ENCODE measurements at regions not wholly inside any gene's neighbourhood (a gene's known extent, or its start where the extent isn't known, plus 50 kb on each side); places are given as distances from the start of the nearest gene placed in this dataset.
"Not testable (repeated sequence)": the region's sequence is repeated elsewhere in the genome, so short reads cannot be mapped to it uniquely, and the experiment has no call there.

DNA sequence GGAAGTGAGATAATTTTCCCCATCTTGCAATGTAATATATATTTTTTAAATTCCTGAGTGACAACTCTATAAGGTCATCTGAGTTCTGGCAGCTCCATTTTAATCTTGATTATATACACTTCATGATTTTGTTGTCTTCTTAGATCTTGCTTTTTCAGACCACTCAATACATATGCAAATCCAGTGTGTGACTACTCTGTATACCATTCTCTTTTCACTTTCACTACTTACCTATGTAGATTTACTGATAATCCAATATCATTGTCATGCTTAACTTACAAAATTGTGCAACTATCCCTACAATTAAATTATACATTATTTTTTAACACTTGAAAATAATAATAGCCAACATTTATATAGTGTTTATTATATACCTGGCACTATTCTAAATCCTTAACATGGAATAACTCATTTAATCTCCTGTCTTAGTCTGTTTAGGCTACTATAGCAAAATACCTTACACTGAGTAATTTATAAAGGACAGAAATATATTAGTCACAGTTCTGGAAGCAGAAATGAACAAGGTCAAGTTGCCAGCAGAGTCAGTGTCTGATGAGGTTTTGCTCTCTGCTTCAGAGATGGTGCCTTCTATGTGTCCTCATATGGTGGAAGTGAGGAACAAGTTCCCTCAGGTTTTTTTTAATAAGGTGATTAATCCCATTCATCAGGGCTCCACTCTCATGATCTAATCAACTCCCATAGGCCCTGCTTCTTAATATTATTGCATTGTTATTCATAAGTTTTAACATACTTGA, 338.5 kb downstream of the TUSC7 start:
- TF ChIP-seq, protein P1, sequence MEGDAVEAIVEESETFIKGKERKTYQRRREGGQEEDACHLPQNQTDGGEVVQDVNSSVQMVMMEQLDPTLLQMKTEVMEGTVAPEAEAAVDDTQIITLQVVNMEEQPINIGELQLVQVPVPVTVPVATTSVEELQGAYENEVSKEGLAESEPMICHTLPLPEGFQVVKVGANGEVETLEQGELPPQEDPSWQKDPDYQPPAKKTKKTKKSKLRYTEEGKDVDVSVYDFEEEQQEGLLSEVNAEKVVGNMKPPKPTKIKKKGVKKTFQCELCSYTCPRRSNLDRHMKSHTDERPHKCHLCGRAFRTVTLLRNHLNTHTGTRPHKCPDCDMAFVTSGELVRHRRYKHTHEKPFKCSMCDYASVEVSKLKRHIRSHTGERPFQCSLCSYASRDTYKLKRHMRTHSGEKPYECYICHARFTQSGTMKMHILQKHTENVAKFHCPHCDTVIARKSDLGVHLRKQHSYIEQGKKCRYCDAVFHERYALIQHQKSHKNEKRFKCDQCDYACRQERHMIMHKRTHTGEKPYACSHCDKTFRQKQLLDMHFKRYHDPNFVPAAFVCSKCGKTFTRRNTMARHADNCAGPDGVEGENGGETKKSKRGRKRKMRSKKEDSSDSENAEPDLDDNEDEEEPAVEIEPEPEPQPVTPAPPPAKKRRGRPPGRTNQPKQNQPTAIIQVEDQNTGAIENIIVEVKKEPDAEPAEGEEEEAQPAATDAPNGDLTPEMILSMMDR (IDR thresholded peaks at IDR 0.05): no peak
- intact Hi-C loops (cut with DNase I; ENCODE audit: low total_unique reads): no loop called here
- Histone ChIP-seq H3K4me3 (no peak overlapping the region), H3K27ac (no peak overlapping the region), H3K4me1 (no peaks in the 10 kb centered on the region), H3K9me3 (no peaks in the 10 kb centered on the region), H3K36me3 (no peaks in the 10 kb centered on the region), H3K27me3 (no peaks in the 10 kb centered on the region)
- no peak for DNase-seq

DNA sequence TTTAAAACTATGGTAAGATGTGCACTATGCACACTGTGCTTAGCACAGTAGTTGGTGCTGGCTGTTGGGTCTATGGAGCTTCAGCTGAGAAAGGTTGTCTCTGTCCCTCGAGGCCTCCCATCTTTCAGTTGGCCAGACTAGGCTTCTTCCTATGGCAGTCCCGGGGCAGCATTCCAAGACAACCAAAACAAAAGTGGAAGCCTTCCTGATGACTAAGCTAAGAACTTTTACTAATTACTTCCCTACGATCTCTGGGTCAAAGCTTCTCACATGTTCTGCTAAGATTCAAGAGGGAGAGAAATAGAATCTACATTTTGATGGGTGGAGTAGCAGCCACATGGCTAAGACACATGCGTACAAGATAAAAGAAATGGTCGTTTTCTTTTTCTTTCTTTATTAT, 342.8 kb downstream of the TUSC7 start:
- Histone ChIP-seq H3K4me1 (no peaks in the 10 kb centered on the region), H3K9me3 (no peaks in the 10 kb centered on the region), H3K27me3 (no peaks in the 10 kb centered on the region), H3K27ac (no peak overlapping the region), H3K4me3 (no peak overlapping the region), H3K36me3 (no peaks in the 10 kb centered on the region)
- TF ChIP-seq, protein P1 (IDR thresholded peaks at IDR 0.05): no peak
- DNase-seq: peak in 1 of 2 donors; percentile 26
- intact Hi-C loops (cut with DNase I; ENCODE audit: low total_unique reads): no loop called here

DNA sequence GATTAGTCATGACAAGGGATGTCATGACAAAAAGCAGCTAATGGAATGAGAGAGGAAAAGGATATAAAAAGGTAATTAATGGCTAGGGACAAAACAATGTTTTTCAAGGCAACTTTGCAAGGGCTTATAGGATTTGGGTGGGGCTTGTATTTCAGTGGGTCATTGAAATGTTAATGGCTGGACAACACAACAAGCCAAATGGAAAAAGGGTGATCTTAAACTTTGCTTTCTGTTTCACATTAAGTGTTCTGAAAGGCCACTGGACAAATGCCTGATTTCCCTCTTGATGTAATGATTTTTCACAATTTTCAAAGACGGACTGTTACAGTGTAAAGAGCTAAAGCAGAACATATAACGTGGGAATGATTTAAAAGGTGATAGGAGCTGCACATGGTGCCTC, 345.0 kb downstream of the TUSC7 start:
- Histone ChIP-seq H3K27ac (no peak overlapping the region), H3K36me3 (no peaks in the 10 kb centered on the region), H3K9me3 (no peaks in the 10 kb centered on the region), H3K4me3 (no peak overlapping the region), H3K4me1 (no peaks in the 10 kb centered on the region), H3K27me3 (no peaks in the 10 kb centered on the region)
- TF ChIP-seq, protein P1 (IDR thresholded peaks at IDR 0.05): no peak
- intact Hi-C loops (cut with DNase I; ENCODE audit: low total_unique reads): no loop called here
- DNase-seq: no peak

DNA sequence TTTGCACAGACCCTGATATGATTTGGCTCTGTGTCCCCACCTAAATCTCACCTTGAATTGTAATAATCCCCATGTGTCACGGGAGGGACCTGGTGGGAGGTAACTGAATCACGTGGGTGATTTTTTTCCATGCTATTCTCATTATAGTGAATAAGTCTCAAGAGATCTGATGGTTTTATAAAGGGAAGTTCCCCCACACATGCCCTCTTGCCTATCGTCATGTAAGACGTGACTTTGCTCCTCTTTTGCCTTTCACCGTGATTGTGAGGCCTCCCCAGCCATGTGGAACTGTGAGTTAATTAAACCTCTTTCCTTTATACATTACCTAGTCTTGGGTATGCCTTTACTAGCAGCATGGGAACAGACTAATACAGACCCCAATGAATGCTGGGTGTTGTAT, 347.4 kb downstream of the TUSC7 start:
- H3K27me3 ChIP-seq; H3K4me1 ChIP-seq; H3K27ac ChIP-seq; H3K9me3 ChIP-seq; DNase-seq; H3K36me3 ChIP-seq; intact Hi-C loops (cut with DNase I; ENCODE audit: low total_unique reads); H3K4me3 ChIP-seq: not testable (repeated sequence)

DNA sequence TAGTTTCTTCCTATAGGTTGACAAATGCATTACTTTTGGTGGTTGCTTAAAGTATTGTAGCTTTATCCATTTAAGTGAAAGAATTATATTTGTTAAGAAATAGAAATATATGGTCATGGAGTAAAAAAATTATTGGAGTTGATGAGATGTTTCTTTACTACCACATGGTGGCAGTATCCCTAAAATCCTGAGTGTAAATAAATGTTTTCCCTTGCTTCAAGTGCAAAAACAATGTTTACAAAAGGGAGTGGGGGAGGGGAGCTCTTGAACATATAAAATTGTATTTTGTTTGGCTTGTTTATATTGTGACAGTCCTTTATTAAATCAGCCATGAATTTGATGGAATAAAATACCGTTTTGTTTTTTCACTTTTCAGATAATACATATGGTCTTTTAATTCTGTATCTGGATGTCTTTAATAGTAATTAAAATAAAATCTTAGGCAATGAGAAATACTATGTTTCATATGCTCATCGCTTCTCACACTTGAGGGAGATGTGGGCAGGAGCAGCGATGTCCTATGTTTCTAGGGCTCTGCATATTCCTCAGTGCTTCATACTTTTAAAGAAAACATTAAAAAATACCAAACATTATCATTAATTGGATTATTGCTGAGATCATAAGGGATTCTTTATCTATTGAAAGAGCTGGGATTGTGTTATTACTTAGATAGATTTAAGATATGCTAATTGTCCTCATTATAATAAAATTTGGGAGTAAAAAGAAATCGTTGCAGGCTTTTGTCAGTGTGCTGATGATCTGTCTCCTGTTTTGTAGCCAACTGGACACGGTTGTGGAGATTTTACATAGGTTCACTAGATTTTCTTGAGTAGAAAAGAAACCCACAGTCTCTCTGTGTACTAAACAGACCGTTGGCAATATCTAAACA, 349.7 kb downstream of the TUSC7 start:
- H3K27ac ChIP-seq: no peak overlapping the region
- intact Hi-C loops (cut with DNase I; ENCODE audit: low total_unique reads): no loop called here
- H3K36me3 ChIP-seq: no peaks in the 10 kb centered on the region
- H3K9me3 ChIP-seq: no peaks in the 10 kb centered on the region
- TF ChIP-seq, protein P1 (IDR thresholded peaks at IDR 0.05): peak; percentile 32 to 39
- DNase-seq: no peak
- H3K4me1 ChIP-seq: no peaks in the 10 kb centered on the region
- H3K4me3 ChIP-seq: no peak overlapping the region
- H3K27me3 ChIP-seq: no peaks in the 10 kb centered on the region

DNA sequence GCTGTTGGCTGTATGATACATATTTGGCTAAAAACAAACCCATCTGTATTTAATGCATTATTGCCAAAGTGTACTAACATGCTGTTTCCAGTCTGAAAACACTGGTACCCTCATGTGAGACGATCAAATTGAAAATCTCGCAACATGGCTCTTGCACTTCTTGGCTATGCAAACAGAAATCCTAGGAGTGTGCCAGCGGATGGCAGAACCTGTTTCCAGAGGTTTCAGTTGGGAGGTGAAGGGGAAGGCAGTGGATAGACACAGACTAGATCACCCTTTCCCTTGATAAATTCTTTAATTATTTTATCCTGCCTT, 350.3 kb downstream of the TUSC7 start:
- intact Hi-C loops (cut with DNase I; ENCODE audit: low total_unique reads): no loop called here
- DNase-seq: no peak
- TF ChIP-seq, protein P1 (IDR thresholded peaks at IDR 0.05): no peak
- Histone ChIP-seq H3K27ac (no peak overlapping the region), H3K4me1 (no peaks in the 10 kb centered on the region), H3K4me3 (no peak overlapping the region), H3K27me3 (no peaks in the 10 kb centered on the region), H3K9me3 (no peaks in the 10 kb centered on the region), H3K36me3 (no peaks in the 10 kb centered on the region)
